ENCODE measurements at regions not wholly inside any gene's neighbourhood (a gene's known extent, or its start where the extent isn't known, plus 50 kb on each side); places are given as distances from the start of the nearest gene placed in this dataset.

GRCh38 chr13:24042710-24043440 lies 117.6 kb upstream of the SPATA13 start:
- TF ChIP-seq POLR2AphosphoS5 (IDR thresholded peaks at IDR 0.05; ENCODE audit: insufficient read depth, low read depth, low read length) (no peak), EZH2 (IDR thresholded peaks at IDR 0.05; ENCODE audit: borderline replicate concordance, low read depth, low read length, severe bottlenecking) (no peak), CTCF (IDR thresholded peaks at IDR 0.05; ENCODE audit: extremely low read depth in 1 of 2, insufficient read depth in 1 of 2, low read depth in 1 of 2, low read length in 2 of 2) (no peak), MAX (IDR thresholded peaks at IDR 0.05; ENCODE audit: insufficient read depth, insufficient read length) (no peak), POLR2A (IDR thresholded peaks at IDR 0.05; ENCODE audit: low read depth, low read length) (no peak), MYC (IDR thresholded peaks at IDR 0.05; ENCODE audit: low read depth, low read length) (no peak), JUN (IDR thresholded peaks at IDR 0.05; ENCODE audit: borderline replicate concordance, insufficient read depth, insufficient read length, low read depth) (no peak)

Data from endothelial cell of umbilical vein (primary cell).